Right lobe of liver (tissue), 4 donors: ENCODE measurements at regions not wholly inside any gene's neighbourhood (a gene's known extent, or its start where the extent isn't known, plus 50 kb on each side); places are given as distances from the start of the nearest gene placed in this dataset.

Experiments
- CTCF ChIP-seq, 4 donors: fragments of 200-600 bp in 3 of 4; fragments of 450-650 bp in 1 of 4; IDR thresholded peaks; one replicate each; pipeline versions ENCODE4 v1.5.1 to v1.8.0; 2016 to 2022; ENCODE audit warnings: antibody characterized with exemption in 4 of 4, mild to moderate bottlenecking in 2 of 4
- POLR2A ChIP-seq: fragments of 450-650 bp; IDR thresholded peaks from one replicate; pipeline ENCODE4 v1.6.1; 2017; ENCODE audit warnings: antibody characterized with exemption, mild to moderate bottlenecking
- donor health status: DM: no; HTN: no; CAD: no.
- donor health status: DM: no; HTN: no; CAD: no.
- donor health status: DM: no; HTN: yes; CAD: no.

- no peak for TF ChIP-seq CTCF (IDR thresholded peaks at IDR 0.05)
- TF ChIP-seq POLR2A = no peak
These were observed 199.6 kb upstream of the CNOT2 start for GRCh38 chr12:70043490-70044138.
